ENCODE measurements at regions not wholly inside any gene's neighbourhood (a gene's known extent, or its start where the extent isn't known, plus 50 kb on each side); places are given as distances from the start of the nearest gene placed in this dataset.

DNA sequence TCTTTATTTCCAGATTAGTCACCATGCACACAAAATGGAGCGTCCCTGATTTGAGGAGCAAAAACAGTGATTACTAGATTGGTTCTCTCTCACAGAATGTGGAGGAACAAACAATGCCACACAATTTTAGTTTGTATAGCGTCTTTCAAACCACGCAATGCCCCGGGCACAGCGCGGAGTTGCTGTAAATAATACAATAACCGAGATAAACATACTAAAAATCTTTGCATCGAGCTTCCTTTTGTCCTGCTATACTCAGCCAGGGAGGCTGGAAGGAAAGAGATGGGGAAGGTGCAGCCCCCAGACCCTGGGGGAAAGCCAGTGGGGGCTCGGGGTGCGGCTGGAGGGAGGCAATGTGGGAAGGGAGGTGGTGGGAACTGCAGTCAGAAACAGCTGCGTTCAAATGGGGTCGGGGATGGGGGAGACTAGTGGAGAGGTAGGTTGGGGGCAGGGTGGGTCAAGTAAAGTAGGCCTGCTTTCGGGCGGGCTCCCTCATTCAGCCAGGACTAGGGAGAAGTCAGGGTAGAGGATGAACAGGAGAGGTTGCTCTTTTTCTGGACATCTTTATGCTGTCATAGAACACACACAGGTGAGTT lies 366.3 kb downstream of the RPS6KC1 start:
- Mint-ChIP-seq H3K36me3 (ENCODE audit: low read depth) (no peaks in the 10 kb centered on the region), H3K27ac (no peak overlapping the region), H3K4me1 (ENCODE audit: low read depth) (no peaks in the 10 kb centered on the region), H3K27me3 (peaks cover 12% of the 10 kb centered on the region), H3K9me3 (no peaks in the 10 kb centered on the region), H3K4me3 (no peak overlapping the region)
- POLR2A ChIA-PET = no interaction called here
- intact Hi-C loops (cut with DNase I, micrococcal nuclease) = no loop called here
- Histone ChIP-seq H3K4me1 (ENCODE audit: insufficient read depth, low read length) (no peaks in the 10 kb centered on the region), H3K36me3 (ENCODE audit: insufficient read depth, low read length) (no peaks in the 10 kb centered on the region), H3K27ac (ENCODE audit: low read depth in 1 of 2, low read length in 2 of 2) (no peak overlapping the region), H3K9me3 (ENCODE audit: control insufficient read depth in 1 of 2, insufficient read depth in 1 of 2, low read length in 2 of 2) (peaks cover 0 to 7% of the 10 kb centered on the region in 2 experiments), H3K4me3 (ENCODE audit: low read length) (no peak overlapping the region), H3K27me3 (ENCODE audit: control insufficient read depth in 1 of 2, insufficient read depth in 2 of 2, low read length in 2 of 2) (no peaks in the 10 kb centered on the region)
- TF ChIP-seq, protein P1, sequence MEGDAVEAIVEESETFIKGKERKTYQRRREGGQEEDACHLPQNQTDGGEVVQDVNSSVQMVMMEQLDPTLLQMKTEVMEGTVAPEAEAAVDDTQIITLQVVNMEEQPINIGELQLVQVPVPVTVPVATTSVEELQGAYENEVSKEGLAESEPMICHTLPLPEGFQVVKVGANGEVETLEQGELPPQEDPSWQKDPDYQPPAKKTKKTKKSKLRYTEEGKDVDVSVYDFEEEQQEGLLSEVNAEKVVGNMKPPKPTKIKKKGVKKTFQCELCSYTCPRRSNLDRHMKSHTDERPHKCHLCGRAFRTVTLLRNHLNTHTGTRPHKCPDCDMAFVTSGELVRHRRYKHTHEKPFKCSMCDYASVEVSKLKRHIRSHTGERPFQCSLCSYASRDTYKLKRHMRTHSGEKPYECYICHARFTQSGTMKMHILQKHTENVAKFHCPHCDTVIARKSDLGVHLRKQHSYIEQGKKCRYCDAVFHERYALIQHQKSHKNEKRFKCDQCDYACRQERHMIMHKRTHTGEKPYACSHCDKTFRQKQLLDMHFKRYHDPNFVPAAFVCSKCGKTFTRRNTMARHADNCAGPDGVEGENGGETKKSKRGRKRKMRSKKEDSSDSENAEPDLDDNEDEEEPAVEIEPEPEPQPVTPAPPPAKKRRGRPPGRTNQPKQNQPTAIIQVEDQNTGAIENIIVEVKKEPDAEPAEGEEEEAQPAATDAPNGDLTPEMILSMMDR (IDR thresholded peaks at IDR 0.05) = no peak
- no peak for DNase-seq
- CTCF ChIA-PET = no interaction called here
- no peak for ATAC-seq (ENCODE audit: poor library complexity)

DNA sequence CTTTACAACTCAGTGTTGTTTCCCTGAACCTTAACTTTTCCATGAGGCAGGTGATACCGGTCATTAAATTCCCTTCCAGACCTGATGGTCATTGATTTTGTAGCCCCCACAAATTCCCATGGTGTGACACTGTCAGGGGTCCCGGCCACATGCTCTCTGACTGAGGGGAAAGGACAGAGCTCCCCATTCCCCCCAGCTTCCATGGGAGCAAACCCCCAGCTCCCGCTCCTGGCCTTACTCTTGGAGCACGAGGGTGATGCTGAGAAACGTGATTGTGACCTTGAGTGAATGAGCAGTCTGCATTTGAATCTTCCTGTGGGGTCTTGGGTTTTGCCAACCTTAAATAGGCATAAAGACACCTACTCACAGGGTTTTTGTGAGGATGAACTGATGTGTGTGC lies 366.8 kb downstream of the RPS6KC1 start:
- Histone ChIP-seq H3K36me3 (ENCODE audit: insufficient read depth, low read length) (no peaks in the 10 kb centered on the region), H3K9me3 (ENCODE audit: control insufficient read depth in 1 of 2, insufficient read depth in 1 of 2, low read length in 2 of 2) (peaks cover 0 to 7% of the 10 kb centered on the region in 2 experiments), H3K4me1 (ENCODE audit: insufficient read depth, low read length) (no peaks in the 10 kb centered on the region), H3K4me3 (ENCODE audit: low read length) (no peak overlapping the region), H3K27me3 (ENCODE audit: control insufficient read depth in 1 of 2, insufficient read depth in 2 of 2, low read length in 2 of 2) (no peaks in the 10 kb centered on the region), H3K27ac (ENCODE audit: low read depth in 1 of 2, low read length in 2 of 2) (no peak overlapping the region)
- TF ChIP-seq, protein P1 (IDR thresholded peaks at IDR 0.05) = no peak
- H3K4me1 Mint-ChIP-seq (ENCODE audit: low read depth) = no peaks in the 10 kb centered on the region
- intact Hi-C loops (cut with DNase I, micrococcal nuclease) = no loop called here
- no peak overlapping the region for H3K27ac Mint-ChIP-seq
- no peak overlapping the region for H3K4me3 Mint-ChIP-seq
- no peak for DNase-seq
- ChIA-PET CTCF (no interaction called here), POLR2A (no interaction called here)
- ATAC-seq (ENCODE audit: poor library complexity) = no peak
- H3K36me3 Mint-ChIP-seq (ENCODE audit: low read depth) = no peaks in the 10 kb centered on the region
- peaks cover 9% of the 10 kb centered on the region for H3K27me3 Mint-ChIP-seq
- no peaks in the 10 kb centered on the region for H3K9me3 Mint-ChIP-seq

DNA sequence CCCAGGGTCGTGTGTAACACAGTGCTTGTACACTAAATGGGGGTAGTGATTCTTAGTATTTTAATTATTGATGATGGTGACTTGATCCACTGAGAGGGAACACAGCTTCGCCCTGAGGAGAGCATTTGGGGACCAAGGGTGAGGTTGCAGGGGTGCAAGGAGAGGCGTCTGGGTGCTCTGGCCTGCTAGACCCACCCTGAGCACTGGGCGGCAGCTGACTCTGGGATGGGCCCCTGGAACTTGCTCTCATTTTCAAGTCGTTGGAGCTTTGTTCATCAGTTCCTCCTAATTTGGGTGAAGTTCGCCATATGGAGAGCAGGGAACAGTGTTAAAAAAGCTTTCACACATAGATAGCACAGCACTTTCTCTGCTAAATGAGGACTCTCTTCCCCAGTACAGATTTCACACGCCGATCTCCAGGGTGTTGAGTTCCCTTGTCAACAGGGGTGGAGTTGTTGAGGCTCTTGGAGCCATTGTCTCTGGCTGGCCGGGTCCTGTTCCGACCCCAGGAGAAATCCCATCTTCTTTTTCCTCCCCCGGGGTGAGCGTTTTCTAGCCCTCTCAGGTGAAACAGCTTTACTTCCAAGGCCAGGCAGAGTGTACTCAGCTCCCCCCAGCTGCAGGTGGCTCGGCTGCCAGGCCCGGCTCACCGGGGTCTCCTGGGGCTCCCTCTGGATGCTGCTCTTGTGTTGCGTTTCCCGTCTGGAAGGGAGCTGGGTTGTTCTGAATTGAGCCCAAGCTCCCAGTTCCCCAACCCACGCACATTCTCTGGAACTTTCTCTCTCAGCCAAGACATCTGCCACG lies 367.4 kb downstream of the RPS6KC1 start:
- Mint-ChIP-seq H3K4me1 (ENCODE audit: low read depth) (no peaks in the 10 kb centered on the region), H3K27ac (no peak overlapping the region), H3K27me3 (peaks cover 7% of the 10 kb centered on the region), H3K9me3 (no peaks in the 10 kb centered on the region), H3K4me3 (no peak overlapping the region), H3K36me3 (ENCODE audit: low read depth) (no peaks in the 10 kb centered on the region)
- Histone ChIP-seq H3K36me3 (ENCODE audit: insufficient read depth, low read length) (no peaks in the 10 kb centered on the region), H3K27me3 (ENCODE audit: control insufficient read depth in 1 of 2, insufficient read depth in 2 of 2, low read length in 2 of 2) (no peaks in the 10 kb centered on the region), H3K4me3 (ENCODE audit: low read length) (no peak overlapping the region), H3K9me3 (ENCODE audit: control insufficient read depth in 1 of 2, insufficient read depth in 1 of 2, low read length in 2 of 2) (peaks cover 0 to 7% of the 10 kb centered on the region in 2 experiments), H3K4me1 (ENCODE audit: insufficient read depth, low read length) (no peaks in the 10 kb centered on the region), H3K27ac (ENCODE audit: low read depth in 1 of 2, low read length in 2 of 2) (no peak overlapping the region)
- CTCF ChIA-PET = no interaction called here
- ATAC-seq (ENCODE audit: poor library complexity) (no peak), DNase-seq (no peak)
- TF ChIP-seq, protein P1 (IDR thresholded peaks at IDR 0.05) = no peak
- POLR2A ChIA-PET = no interaction called here
- intact Hi-C loops (cut with DNase I, micrococcal nuclease) = no loop called here

All from CD4-positive, alpha-beta T cell (primary cell).